Posterior cingulate gyrus (tissue), 11 donors: ENCODE measurements at regions not wholly inside any gene's neighbourhood (a gene's known extent, or its start where the extent isn't known, plus 50 kb on each side); places are given as distances from the start of the nearest gene placed in this dataset.

ENCODE experiments used
- DNase-seq, 10 donors: peaks; one replicate each; pipeline versions ENCODE4 v3.0.0 to v3.0.0-alpha.2; 2020 to 2021; ENCODE audit warnings: mixed read lengths in 3 of 10
- intact Hi-C: fragments of 100-400 bp; cut with DNase I; formaldehyde crosslinking; loops from one replicate; pipeline ENCODE4 v1.15.1; 2023

GRCh38 chr3:127461286-127461910 is 129.1 kb downstream of the TPRA1 start:
- DNase-seq: peak in 2 of 10 donors; percentile 32 to 40
- intact Hi-C loops: no loop called here

DNA sequence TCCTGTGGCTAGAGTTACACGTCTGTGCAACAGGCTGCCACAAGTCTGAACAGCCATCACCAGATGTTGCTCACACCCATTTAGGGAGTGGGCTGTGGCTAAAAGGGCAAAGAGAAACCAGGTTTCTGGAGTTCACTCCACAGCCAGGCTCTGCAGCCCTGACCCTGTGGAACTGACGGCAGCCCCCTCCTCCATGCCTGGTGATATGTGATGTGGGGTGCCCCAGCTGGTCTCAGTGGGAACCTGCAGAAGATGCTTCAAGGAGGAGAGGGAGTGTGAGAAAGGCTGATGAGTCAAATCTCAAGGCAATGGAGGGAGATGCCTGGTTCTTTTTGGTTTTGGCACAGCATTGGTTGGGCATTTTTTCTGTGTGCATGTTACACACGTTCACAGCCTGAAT is 130.6 kb downstream of the TPRA1 start:
- DNase-seq: peak in 3 of 10 donors; percentile 58 to 83 (median 64)
- intact Hi-C loops: loop anchor here (5.0 to 10.0 kb wide), 3 partner anchors 82 to 938 kb away; partner anchors contain the start of gene CHST13

DNA sequence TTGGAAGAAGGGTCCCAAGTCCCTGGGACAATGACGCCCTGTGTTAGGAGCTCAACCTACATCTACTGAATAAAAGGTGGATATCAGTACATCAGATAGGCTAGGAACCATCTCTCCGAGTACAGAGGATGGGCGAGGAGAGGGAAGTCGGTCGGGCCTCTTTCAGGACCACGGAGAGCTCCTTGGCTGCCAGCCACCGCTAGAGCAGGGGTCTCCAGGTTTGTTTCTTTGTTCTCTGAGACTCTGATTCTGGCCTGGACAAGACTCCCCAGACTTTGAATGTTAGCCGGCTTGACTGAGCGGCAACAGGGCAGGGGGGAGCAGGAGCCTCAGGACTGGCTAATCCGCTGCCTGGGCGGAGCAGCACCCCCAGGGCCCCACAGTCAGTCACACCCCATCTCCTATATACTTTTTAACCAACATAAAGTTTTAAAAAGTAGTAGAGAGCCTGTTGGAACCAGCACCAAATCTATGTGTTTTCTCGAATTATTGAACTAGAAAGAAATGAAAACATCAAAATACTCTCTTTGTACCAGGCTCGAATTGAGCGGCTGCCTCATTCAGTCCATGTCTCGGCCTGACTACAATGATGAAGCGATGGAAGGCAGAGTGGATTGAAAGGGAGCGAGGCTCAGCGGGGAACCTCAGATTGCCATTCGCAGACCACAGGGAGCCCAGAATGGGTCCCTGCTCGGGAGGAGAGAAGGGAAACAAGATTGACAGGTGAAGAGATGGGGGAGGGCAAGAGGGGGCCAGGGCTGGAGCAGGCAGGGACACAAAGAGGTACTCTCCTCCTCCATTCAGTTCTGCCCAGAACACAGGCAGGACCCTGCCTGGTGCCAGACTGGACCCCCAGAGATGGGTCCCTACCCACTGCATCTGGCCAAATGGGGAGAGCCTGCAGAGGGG is 131.6 kb downstream of the TPRA1 start:
- intact Hi-C loops: loop anchor here (5.0 to 10.0 kb wide), 3 partner anchors 83 to 937 kb away; partner anchors contain the start of gene CHST13
- DNase-seq: peak in 4 of 10 donors; percentile 39 to 79 (median 53)

GRCh38 chr3:127457546-127458145 is 132.9 kb downstream of the TPRA1 start:
- intact Hi-C loops: loop anchor here (5.0 to 10.0 kb wide), 3 partner anchors 85 to 935 kb away; partner anchors contain the start of gene CHST13
- peak in 3 of 10 donors; percentile 15 to 66 (median 34) for DNase-seq

GRCh38 chr3:127457094-127457475 is 133.4 kb downstream of the TPRA1 start:
- intact Hi-C loops: loop anchor here (5.0 to 10.0 kb wide), 3 partner anchors 85 to 935 kb away; partner anchors contain the start of gene CHST13
- DNase-seq: peak in 8 of 10 donors; percentile 51 to 96 (median 72)

DNA sequence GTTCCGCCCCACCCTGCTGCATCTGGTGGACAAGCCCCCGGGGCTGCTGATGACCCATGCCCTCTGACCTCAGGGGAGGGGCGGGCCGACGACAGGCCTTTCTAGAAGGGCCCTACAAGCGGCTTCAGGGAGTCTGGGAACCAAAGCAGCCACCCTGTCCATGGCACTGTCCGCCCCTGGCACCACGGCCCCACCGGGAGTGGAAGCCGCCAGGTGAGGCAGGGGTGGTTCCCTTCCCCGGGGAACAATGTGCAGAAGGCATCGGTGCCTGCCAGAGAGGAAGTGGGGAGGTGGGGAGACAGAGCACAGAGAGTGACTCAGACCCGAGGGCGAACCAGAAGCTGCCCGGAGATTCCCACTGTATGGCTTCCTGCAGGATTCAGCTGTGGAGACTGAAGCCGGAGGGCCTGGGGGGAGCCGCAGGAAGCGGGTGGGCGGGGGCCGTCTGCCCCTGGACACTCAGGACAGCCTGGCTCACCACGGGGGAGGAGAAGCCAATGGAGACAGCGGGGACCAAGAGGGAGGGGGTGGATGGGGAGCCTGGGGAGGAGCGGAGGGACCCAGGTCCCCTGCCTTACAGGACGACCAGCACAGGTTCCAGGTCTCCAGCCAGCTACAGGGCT is 134.0 kb downstream of the TPRA1 start:
- peak in 8 of 10 donors; percentile 22 to 90 (median 61) for DNase-seq
- intact Hi-C loops: loop anchor here (5.0 to 10.0 kb wide), 3 partner anchors 86 to 934 kb away; partner anchors contain the start of gene CHST13

DNA sequence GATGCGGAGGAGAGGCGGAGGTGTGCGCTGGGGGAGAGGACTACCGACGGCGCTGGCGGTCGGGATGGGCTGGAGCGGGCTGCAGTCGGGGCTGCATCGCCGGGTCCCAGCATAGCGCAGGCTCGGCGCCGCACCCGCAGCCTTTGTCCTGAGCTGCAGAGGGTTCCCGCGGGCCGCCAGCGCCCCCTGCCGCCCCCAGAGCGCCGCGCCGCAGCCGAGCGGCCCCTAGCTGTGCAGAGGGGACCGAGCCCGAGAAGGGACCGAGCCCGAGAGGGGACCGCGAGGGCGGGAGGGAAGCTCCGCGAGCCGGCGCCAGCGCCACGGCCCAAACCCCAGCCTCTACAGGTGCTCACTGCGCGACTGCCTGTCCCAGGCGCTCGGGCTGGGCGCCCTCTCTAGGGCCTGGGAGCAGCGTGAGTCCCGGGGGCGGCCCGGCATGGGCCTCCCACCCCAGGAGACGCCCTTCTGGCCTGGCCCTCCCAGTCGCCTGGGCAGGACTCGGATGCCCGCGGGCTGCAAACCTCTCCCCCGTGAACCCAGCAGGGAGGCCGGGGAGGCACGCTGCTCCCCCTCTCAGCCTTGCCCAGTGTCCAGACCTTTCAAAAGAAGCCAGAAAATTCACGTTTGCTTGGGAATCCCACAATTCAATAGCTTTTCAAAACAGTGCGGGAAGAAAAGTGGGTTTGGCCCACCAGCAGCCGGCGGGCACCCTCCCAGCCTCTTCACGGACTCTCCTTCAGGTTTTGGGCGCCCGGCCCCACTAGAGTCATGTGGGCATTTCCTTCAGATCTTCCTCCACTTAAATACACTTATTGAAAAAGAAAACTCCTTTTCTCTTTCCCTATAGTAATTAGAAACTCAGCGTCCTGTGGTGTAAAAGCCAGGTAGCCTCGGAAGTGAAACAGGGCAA is 134.7 kb downstream of the TPRA1 start:
- intact Hi-C loops: loop anchor here (1.0 to 10.0 kb wide), 6 partner anchors 87 to 933 kb away; partner anchors contain the start of gene CHST13
- peak; percentile 70 to 98 (median 80) for DNase-seq

DNA sequence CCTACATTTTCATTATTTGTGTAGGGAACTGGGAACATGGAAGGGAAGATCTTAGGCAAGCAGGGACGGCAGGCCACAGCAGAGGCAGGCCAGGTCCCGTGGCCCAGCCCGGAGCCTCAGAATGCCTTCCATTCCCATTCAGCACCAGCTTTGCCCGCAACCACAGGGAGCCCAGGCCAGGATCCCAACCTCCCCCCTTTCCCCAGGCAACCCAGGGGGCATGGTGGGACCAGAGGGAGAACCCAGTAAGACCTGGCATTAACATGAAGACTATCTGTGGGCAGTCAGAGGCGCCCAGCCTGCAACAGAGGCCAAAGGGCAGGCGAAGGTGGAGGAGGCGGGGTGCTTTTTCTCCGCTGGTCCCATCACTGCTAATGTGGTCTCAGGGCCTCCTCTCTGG is 135.6 kb downstream of the TPRA1 start:
- intact Hi-C loops: loop anchor here (1.0 to 10.0 kb wide), 6 partner anchors 87 to 933 kb away; partner anchors contain the start of gene CHST13
- DNase-seq: peak in 3 of 10 donors; percentile 55 to 74 (median 67)

GRCh38 chr3:127454051-127454450 is 136.5 kb downstream of the TPRA1 start:
- peak in 5 of 10 donors; percentile 1 to 74 (median 66) for DNase-seq
- intact Hi-C loops: loop anchor here (2.0 to 10.0 kb wide), 2 partner anchors 199 to 473 kb away; no protein-coding TSS in a partner anchor

GRCh38 chr3:127452321-127452821 is 138.2 kb downstream of the TPRA1 start:
- DNase-seq: peak in 5 of 10 donors; percentile 7 to 87 (median 58)
- intact Hi-C loops: loop anchor here (10.0 kb wide), 1 partner anchor 198 kb away; no protein-coding TSS in a partner anchor

DNA sequence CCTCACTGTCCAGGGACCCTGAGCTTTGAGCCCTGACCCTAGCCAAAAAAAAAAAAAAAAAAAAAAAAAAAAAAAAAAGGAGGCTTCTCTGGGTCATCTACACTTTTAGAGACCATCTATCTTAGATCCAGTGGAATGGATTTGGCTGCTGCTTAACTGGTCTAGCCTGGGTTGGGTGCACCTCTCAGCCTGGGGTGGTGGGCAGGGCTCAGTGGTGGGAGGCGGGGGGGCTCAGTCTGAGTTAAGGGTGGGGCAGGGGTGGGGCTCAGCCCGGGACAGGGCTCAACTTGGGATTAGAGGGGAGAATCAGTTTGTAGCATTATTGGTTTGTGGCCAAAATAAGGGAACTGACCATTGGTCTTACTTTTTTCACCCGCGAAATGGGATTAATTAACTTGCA is 139.2 kb downstream of the TPRA1 start:
- DNase-seq: peak in 1 of 10 donors; percentile 29
- intact Hi-C loops: loop anchor here (10.0 kb wide), 1 partner anchor 197 kb away; no protein-coding TSS in a partner anchor

- DNase-seq: peak in 4 of 10 donors; percentile 2 to 67 (median 32)
Measured at GRCh38 chr3:127450331-127450730, 140.2 kb downstream of the TPRA1 start.

DNA sequence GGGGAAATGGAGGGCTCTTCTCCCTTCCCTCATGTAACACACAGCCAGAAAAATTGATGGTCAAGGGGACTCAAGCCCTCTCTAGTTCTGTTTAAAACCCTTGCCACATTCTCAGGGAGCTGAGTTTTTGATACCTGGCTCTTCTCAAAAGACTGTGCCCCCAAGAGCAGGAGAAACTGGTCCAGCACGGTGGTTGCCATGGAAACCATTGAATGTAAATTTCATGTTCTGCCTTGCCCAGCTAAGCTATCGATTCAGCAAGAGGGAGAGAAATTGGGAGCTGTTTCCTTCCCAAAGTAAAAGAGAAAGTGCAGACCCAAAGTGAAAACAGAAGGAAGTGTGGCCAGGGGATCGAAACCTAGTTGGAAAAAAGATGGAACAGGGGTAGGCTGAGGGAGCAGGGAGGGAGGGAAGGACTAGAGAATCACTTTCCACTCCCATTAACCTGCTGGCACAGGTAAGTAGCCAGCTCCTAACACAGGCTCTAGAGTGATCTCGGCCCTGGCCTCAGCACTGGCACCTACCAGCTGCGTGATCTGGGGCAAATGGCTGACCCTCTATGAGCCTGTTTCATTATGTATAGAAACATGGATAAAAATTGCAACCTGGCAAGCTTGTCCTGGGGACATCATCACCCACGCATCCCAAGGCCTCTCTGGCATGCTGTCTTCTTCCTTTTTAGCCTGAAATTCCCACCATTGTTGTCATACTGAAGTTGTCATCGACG is 140.9 kb downstream of the TPRA1 start:
- peak in 5 of 10 donors; percentile 2 to 64 (median 57) for DNase-seq
- intact Hi-C loops: loop anchor here (10.0 kb wide), 1 partner anchor 195 kb away; no protein-coding TSS in a partner anchor

More at GRCh38 chr3:127450331-127450730, 140.2 kb downstream of the TPRA1 start:
- intact Hi-C loops: loop anchor here (10.0 kb wide), 1 partner anchor 196 kb away; no protein-coding TSS in a partner anchor

DNA sequence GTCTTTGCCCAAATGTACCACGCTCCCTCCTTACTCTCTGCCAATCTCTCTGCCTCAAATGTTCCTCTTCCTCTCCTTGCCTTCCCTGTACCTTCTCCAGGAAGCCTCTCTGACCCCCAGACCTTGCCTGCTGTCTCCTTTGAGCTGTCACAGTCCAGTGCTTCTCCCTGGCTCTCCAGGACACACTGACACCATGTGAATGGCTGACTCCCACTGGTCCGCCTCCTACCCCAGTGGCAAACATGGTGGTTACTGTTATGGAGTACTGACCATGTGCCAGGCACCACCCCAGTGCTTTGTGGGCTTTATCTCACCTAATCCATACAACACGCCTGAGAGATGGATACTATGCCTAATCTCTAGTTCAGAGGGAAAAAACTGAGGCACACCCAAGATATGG is 141.9 kb downstream of the TPRA1 start:
- peak in 2 of 10 donors; percentile 1 to 43 for DNase-seq
- intact Hi-C loops: no loop called here

DNA sequence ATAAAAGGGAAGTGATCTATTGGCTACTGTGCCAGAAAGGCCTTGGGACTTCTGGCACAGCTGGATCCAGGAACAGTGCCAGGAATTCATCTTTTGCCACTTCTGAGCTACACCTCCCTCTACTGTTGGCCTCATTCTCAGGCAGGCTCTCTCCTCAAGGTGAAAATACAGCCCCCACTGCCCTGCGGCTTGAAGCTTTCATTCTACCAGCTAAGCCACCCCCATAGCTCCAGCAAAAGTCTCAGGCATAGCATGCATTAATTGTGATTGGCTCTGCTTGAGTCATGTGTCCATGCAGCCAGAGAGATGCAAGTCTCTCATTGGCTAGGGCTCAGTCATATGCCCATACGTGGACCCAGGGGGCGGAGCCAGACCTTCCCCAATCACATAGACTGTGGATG is 142.4 kb downstream of the TPRA1 start:
- intact Hi-C loops: no loop called here
- DNase-seq: peak in 4 of 10 donors; percentile 1 to 31 (median 8)

DNA sequence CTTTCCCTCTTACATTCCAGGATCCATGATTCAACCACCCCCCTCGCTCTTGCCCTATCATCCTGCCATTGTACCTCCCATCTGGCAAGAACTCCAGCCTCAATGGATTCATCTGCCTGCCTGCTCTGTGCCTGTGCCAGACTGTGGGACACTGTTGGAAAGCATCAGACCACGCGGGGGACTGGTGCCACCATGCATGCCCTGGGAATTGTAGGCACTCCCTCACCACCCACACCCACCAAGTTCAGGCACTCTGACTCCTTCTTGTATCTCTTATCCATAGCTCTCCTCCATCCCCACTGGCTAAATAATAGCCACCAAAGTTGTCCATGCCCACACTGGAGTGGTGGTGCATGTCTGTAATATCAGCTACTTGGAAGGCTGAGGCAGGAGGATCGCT is 143.8 kb downstream of the TPRA1 start:
- peak in 2 of 10 donors; percentile 22 to 43 for DNase-seq
- intact Hi-C loops: no loop called here

DNA sequence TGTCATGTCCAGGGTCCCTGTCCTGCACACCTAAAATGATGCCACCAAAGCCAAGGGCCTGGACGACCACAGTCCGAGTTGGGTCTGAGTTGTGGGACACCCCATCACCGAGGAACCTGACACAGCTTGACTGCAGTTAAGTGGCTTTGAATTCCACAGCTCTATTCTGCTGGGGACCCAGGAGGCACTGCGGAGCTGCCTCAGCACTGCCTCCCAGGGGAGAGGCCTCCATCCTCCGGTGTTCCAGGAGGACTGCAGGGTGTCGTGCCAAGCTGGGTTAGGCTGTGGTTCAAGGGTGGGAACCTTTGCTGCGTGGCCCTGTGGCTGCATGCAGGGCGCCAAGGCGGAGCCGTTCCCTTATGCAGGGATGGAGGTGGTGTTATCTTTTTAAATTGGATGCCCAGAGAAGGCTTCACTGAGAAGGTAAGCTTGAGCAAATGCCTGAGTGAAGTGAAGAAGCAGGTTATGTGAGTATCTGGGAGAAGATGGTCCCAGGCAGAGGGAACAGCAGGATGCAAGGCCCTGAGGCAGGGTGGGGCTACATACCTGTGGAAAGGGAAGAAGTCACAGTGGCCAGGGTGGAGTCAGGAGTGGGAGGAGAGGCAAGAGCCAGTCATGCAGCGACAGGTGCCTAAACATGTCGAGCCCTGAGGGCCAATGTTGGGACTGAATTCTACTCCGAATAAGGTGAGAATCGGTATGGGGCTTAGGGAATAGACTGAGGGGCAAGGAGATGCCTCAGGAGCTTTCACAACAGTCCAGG is 144.8 kb downstream of the TPRA1 start:
- intact Hi-C loops: no loop called here
- peak in 6 of 10 donors; percentile 0 to 58 (median 6) for DNase-seq
